K562 (cell line): ENCODE measurements at regions not wholly inside any gene's neighbourhood (a gene's known extent, or its start where the extent isn't known, plus 50 kb on each side); places are given as distances from the start of the nearest gene placed in this dataset.

ENCODE experiments used
- ATAC-seq: fragments of 200-7000 bp; cut with Tn5 transposase; 3 replicates; pipeline ENCODE4 v1.9.1; 2020; ENCODE audit warnings: moderate library complexity
- BruUV-seq: library from RNA; stranded (reverse); fragments of 400-500 nt; replicated peaks from 2 replicates; lab custom pipeline; 2021; lab: Mats Ljungman, UMichigan
- CTCF ChIA-PET: fragments of 300-600 bp; formaldehyde crosslinking; extraction: SDS; loops from one replicate; lab custom pipeline; 2021; ENCODE audit warnings: low intra/inter-chr PET ratio; lab: Yijun Ruan, JAX
- POLR2A ChIA-PET: fragments of 300-600, 350-650 bp; sonication (Branson Sonifier 250); formaldehyde crosslinking; extraction: SDS; loops from one replicate; lab custom pipeline; 2021; ENCODE audit warnings: antibody characterized with exemption, inconsistent platforms; lab: Yijun Ruan, JAX
- DNase-seq, 4 experiments: peaks; one replicate each; pipeline versions ENCODE4 v3.0.0 to v3.0.0-alpha.2; 2011 to 2018; ENCODE audit warnings: low spot score in 3 of 4, mixed read lengths in 3 of 4; ENCODE audit errors: extremely low read depth in 1 of 4
- FAIRE-seq: peaks from 2 replicates; lab custom pipeline; 2011; peaks lifted over from hg19 to GRCh38; lab: Jason Lieb, UNC
- H2AFZ ChIP-seq: 2 replicates; pipeline ENCODE4 v1.6.0; 2011; ENCODE audit warnings: low read depth, low read length, control low read depth, inconsistent platforms
- H3K27ac ChIP-seq: fragments of 200-600 bp; 3 replicates; pipeline ENCODE4 v1.8.0; 2011; ENCODE audit warnings: low read depth, mild to moderate bottlenecking, control low read depth, inconsistent platforms, low read length, moderate library complexity, mixed read lengths; ENCODE audit errors: extremely low read depth
- H3K27me3 ChIP-seq, 2 experiments: fragments of 300-600 bp in 1 of 2; 2 replicates in 1 of 2; 3 replicates in 1 of 2; pipeline versions ENCODE4 v1.6.0 to v1.8.0; 2011; ENCODE audit warnings: inconsistent platforms in 2 of 2, low read length in 2 of 2, mild to moderate bottlenecking in 1 of 2, mixed read lengths in 1 of 2, moderate library complexity in 1 of 2; ENCODE audit not compliant: control insufficient read depth in 2 of 2, insufficient read depth in 2 of 2
- H3K36me3 ChIP-seq: fragments of 300-600 bp; 3 replicates; pipeline ENCODE4 v1.8.0; 2011; ENCODE audit warnings: mild to moderate bottlenecking, low read length, inconsistent platforms; ENCODE audit not compliant: control insufficient read depth, insufficient read depth
- H3K4me1 ChIP-seq, 2 experiments: fragments of 200-600 bp in 1 of 2; replicated peaks in 1 of 2; 2 replicates in 1 of 2; 3 replicates in 1 of 2; pipeline versions ENCODE4 v1.5.1 to v1.8.0; 2011; ENCODE audit warnings: inconsistent platforms in 2 of 2, low read length in 2 of 2, mild to moderate bottlenecking in 1 of 2, mixed read lengths in 1 of 2, moderate library complexity in 1 of 2; ENCODE audit not compliant: control insufficient read depth in 2 of 2, insufficient read depth in 2 of 2
- H3K4me2 ChIP-seq: 2 replicates; pipeline ENCODE4 v1.6.1; 2011; ENCODE audit warnings: low read length, control low read depth, inconsistent platforms, mixed read lengths; ENCODE audit not compliant: insufficient read depth
- H3K4me3 ChIP-seq: fragments of 200-600 bp; sonication (generic), shearing (Covaris generic); 2 replicates; pipeline ENCODE4 v1.5.1; 2016; ENCODE audit warnings: control low read depth, inconsistent platforms
- H3K79me2 ChIP-seq: fragments of 200-600 bp; 3 replicates; pipeline ENCODE4 v1.8.0; 2011; ENCODE audit warnings: low read length, inconsistent platforms; ENCODE audit not compliant: control insufficient read depth, insufficient read depth
- H3K9ac ChIP-seq, 2 experiments: 2 replicates each; pipeline versions ENCODE4 v1.6.0 to v1.6.1; 2011; ENCODE audit warnings: low read depth in 2 of 2, low read length in 2 of 2, control low read depth in 1 of 2, inconsistent platforms in 1 of 2, mild to moderate bottlenecking in 1 of 2, mixed read lengths in 1 of 2; ENCODE audit not compliant: insufficient read depth in 1 of 2
- H3K9me1 ChIP-seq: one replicate; pipeline ENCODE4 v1.6.0; 2011; ENCODE audit warnings: inconsistent platforms, mild to moderate bottlenecking, low read length, moderate library complexity; ENCODE audit not compliant: control insufficient read depth, insufficient read depth
- H3K9me3 ChIP-seq: replicated peaks from 2 replicates; pipeline ENCODE4 v1.5.1; 2011; ENCODE audit warnings: low read depth, low read length, inconsistent platforms; ENCODE audit not compliant: control insufficient read depth, insufficient read depth
- H4K20me1 ChIP-seq: replicated peaks from 2 replicates; pipeline ENCODE4 v1.6.1; 2011; ENCODE audit warnings: low read length, inconsistent platforms, mixed read lengths; ENCODE audit not compliant: control insufficient read depth, insufficient read depth
- FOXP1 ChIP-seq: sonication (generic); formaldehyde crosslinking; IDR thresholded peaks from 2 replicates; pipeline ENCODE4 v1.8.0; 2022; ENCODE audit warnings: mild to moderate bottlenecking, missing genetic modification reagents
- MEF2A ChIP-seq: IDR thresholded peaks from 2 replicates; pipeline ENCODE4 v1.6.1; 2011; ENCODE audit warnings: low read depth, mild to moderate bottlenecking, low read length, moderate library complexity; ENCODE audit not compliant: control insufficient read depth
- PRDM10 ChIP-seq: fragments of 450-650 bp; IDR thresholded peaks from 2 replicates; pipeline ENCODE4 v1.6.1; 2018; ENCODE audit not compliant: partially characterized antibody
- RBM25 ChIP-seq: fragments of 200-400 bp; formaldehyde crosslinking; IDR thresholded peaks from 2 replicates; pipeline ENCODE4 v1.6.1; 2018; ENCODE audit warnings: low read length, low read depth, moderate library complexity; ENCODE audit not compliant: severe bottlenecking
- WGBS: fragments of 100-300 bp; shearing (Covaris generic); methylation state at CpG from one replicate; pipeline ENCODE4 v1.1.6; 2016; ENCODE audit warnings: low coverage, mixed read lengths; ENCODE audit not compliant: insufficient coverage; ENCODE audit errors: missing lambda C conversion rate; 5-methylcytosine and 5-hydroxymethylcytosine counted together
- in situ Hi-C: fragments of 300-500 bp; cut with MboI; formaldehyde crosslinking; loops from 4 replicates; pipeline ENCODE4 v1.15.0; 2018; ENCODE audit warnings: inconsistent platforms, mixed read lengths
- intact Hi-C: fragments of 100-400 bp; cut with micrococcal nuclease; formaldehyde crosslinking; loops from 2 replicates; pipeline ENCODE4 v1.14.2; 2022
- TF ChIP-seq, protein P1 (sequence below): fragments of 450-650 bp; formaldehyde crosslinking; IDR thresholded peaks from 2 replicates; pipeline ENCODE4 v1.4.0; 2020; ENCODE audit warnings: mild to moderate bottlenecking, moderate library complexity

- TF ChIP-seq, protein P1, sequence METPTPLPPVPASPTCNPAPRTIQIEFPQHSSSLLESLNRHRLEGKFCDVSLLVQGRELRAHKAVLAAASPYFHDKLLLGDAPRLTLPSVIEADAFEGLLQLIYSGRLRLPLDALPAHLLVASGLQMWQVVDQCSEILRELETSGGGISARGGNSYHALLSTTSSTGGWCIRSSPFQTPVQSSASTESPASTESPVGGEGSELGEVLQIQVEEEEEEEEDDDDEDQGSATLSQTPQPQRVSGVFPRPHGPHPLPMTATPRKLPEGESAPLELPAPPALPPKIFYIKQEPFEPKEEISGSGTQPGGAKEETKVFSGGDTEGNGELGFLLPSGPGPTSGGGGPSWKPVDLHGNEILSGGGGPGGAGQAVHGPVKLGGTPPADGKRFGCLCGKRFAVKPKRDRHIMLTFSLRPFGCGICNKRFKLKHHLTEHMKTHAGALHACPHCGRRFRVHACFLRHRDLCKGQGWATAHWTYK = no peak
- TF ChIP-seq MEF2A = no peak
- no peak for TF ChIP-seq RBM25
- TF ChIP-seq FOXP1 (CRISPR knock-in tag) = no peak
- peak; percentile 92 for TF ChIP-seq PRDM10
- no peaks in the 10 kb centered on the region for H3K9me3 ChIP-seq
- BruUV-seq = no TSS peak
- ChIA-PET CTCF (no interaction called here), POLR2A (interaction anchor here (0.6 kb wide), 1 partner anchor 1190 kb away, joined by 3 read pairs; no protein-coding TSS in a partner anchor)
- no peak for FAIRE-seq
- DNase-seq = no peak
- H3K9me1 ChIP-seq = peaks cover 2% of the 10 kb centered on the region
- intact Hi-C loops = no loop called here
- no peak for ATAC-seq
- no peaks in the 10 kb centered on the region for H3K4me1 ChIP-seq
- H3K4me3 ChIP-seq = no peak overlapping the region
- H3K79me2 ChIP-seq = no peaks in the 10 kb centered on the region
- in situ Hi-C loops = no loop called here
- H3K36me3 ChIP-seq = no peaks in the 10 kb centered on the region
- no peak overlapping the region for H2AFZ ChIP-seq
- no peaks in the 10 kb centered on the region for H3K27me3 ChIP-seq
- H4K20me1 ChIP-seq = no peaks in the 10 kb centered on the region
- WGBS = 0% methylated on average over 13 of the region's 13 CpGs
- H3K4me2 ChIP-seq = no peak overlapping the region
- no peak overlapping the region for H3K9ac ChIP-seq
- H3K27ac ChIP-seq = no peak overlapping the region
These were observed 169.1 kb upstream of the CELF2 start for GRCh38 chr10:10848488-10849111.
